B cell (primary cell): ENCODE measurements at regions not wholly inside any gene's neighbourhood (a gene's known extent, or its start where the extent isn't known, plus 50 kb on each side); places are given as distances from the start of the nearest gene placed in this dataset.

Experiments used
- CTCF ChIP-seq: fragments of 200-600 bp; IDR thresholded peaks from one replicate; pipeline ENCODE4 v1.8.0; 2022; ENCODE audit warnings: antibody characterized with exemption, mild to moderate bottlenecking
- EZH2 ChIP-seq: IDR thresholded peaks from 2 replicates; pipeline ENCODE4 v1.6.1; 2012; ENCODE audit warnings: borderline replicate concordance, low read depth, mild to moderate bottlenecking, moderate library complexity, low read length; ENCODE audit not compliant: insufficient read depth, poor library complexity, severe bottlenecking

- TF ChIP-seq CTCF (no peak), EZH2 (no peak)
Measured at GRCh38 chr13:73779881-73780280, 354.3 kb downstream of the KLF12 start.
